NB4 (cell line): ENCODE measurements at regions not wholly inside any gene's neighbourhood (a gene's known extent, or its start where the extent isn't known, plus 50 kb on each side); places are given as distances from the start of the nearest gene placed in this dataset.

Source experiments
- DNase-seq: peaks from one replicate; pipeline ENCODE4 v3.0.0; 2010; ENCODE audit warnings: low read depth
- H3K4me3 ChIP-seq: one replicate; pipeline ENCODE4 v1.5.1; 2011; ENCODE audit warnings: mild to moderate bottlenecking, low read depth, low read length, moderate library complexity
- MAX ChIP-seq: IDR thresholded peaks from 2 replicates; pipeline ENCODE4 v1.6.1; 2011; ENCODE audit warnings: low read depth, low read length
- MYC ChIP-seq: IDR thresholded peaks from 2 replicates; pipeline ENCODE4 v1.6.1; 2011; ENCODE audit warnings: low read depth, low read length
- POLR2A ChIP-seq: IDR thresholded peaks from 2 replicates; pipeline ENCODE4 v1.6.1; 2011; ENCODE audit warnings: mild to moderate bottlenecking; ENCODE audit not compliant: insufficient read length; ENCODE audit errors: extremely low read depth
- TF ChIP-seq, protein P1 (sequence below): IDR thresholded peaks from one replicate; pipeline ENCODE4 v1.5.1; 2012; ENCODE audit warnings: low read depth, low read length

DNA sequence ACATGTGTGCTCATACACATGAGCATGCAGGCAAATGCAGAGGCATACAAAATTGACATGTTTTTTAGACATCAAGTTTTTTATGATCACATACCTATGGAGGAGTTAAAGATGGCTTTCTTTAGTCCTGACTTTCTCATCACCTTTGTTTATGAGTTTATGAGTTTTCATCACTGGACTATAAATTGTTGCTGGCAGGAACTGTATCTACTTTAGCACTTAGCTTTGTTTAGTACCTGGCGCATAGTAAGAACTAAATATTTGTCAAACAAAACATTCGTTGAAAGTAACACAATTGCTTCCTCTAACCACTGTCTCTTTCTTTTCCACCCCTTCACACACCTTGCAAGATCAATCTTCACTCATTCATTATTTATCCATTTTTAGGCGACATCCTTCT lies 182.6 kb downstream of the SUCNR1 start:
- TF ChIP-seq MAX = no peak
- no peak for TF ChIP-seq MYC
- TF ChIP-seq, protein P1, sequence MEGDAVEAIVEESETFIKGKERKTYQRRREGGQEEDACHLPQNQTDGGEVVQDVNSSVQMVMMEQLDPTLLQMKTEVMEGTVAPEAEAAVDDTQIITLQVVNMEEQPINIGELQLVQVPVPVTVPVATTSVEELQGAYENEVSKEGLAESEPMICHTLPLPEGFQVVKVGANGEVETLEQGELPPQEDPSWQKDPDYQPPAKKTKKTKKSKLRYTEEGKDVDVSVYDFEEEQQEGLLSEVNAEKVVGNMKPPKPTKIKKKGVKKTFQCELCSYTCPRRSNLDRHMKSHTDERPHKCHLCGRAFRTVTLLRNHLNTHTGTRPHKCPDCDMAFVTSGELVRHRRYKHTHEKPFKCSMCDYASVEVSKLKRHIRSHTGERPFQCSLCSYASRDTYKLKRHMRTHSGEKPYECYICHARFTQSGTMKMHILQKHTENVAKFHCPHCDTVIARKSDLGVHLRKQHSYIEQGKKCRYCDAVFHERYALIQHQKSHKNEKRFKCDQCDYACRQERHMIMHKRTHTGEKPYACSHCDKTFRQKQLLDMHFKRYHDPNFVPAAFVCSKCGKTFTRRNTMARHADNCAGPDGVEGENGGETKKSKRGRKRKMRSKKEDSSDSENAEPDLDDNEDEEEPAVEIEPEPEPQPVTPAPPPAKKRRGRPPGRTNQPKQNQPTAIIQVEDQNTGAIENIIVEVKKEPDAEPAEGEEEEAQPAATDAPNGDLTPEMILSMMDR = no peak
- no peak for TF ChIP-seq POLR2A
- no peak overlapping the region for H3K4me3 ChIP-seq
- no peak for DNase-seq

GRCh38 chr3:152056481-152056880 lies 183.0 kb downstream of the SUCNR1 start:
- no peak for DNase-seq
- TF ChIP-seq POLR2A (no peak), MYC (no peak), MAX (no peak)
- TF ChIP-seq, protein P1 = no peak
- no peak overlapping the region for H3K4me3 ChIP-seq

DNA sequence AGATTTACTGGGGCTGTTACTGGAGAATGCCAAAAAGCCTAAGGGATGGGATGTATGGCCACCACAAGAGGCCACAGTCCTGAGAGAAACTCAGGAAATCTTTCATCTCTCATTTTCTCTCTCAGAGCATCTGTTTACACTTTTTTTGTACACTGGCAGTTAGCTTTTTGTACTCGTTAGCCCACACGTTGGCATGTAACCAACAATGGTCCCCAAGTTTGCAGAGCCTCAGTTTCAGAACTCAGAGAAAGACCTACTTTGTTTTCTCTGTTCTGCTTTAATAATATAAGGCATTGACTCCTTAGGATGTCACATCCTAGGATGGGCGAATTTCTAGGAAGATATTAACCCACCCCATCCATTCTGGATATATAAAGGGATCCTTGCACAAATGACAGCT lies 183.5 kb downstream of the SUCNR1 start:
- H3K4me3 ChIP-seq = no peak overlapping the region
- TF ChIP-seq, protein P1 = no peak
- no peak for TF ChIP-seq MAX
- TF ChIP-seq POLR2A = no peak
- TF ChIP-seq MYC = no peak
- no peak for DNase-seq

- no peak for TF ChIP-seq MYC
- DNase-seq = no peak
- no peak overlapping the region for H3K4me3 ChIP-seq
Observed at GRCh38 chr3:152058856-152059255, 185.4 kb downstream of the SUCNR1 start.

DNA sequence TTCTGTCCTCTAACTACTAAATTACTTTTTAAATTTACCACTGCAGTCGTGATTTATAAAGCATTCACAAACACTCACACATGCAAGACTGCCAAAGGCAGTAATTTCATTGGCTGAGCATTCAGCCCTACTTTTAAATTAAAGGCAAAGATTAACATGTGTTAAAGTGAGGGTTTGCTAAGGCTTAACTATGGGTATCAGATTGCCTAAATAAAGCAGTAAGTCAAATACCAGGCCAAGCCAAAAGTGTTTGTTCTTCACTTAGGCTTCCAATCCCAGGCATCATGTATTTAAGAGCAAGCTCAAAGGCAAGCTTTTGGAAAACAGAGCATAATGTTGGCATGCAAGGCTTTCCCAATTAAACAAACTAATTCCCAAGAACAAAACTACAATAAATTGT lies 187.3 kb downstream of the SUCNR1 start:
- DNase-seq = no peak
- TF ChIP-seq MAX (no peak), POLR2A (no peak), MYC (no peak)
- TF ChIP-seq, protein P1 = no peak
- no peak overlapping the region for H3K4me3 ChIP-seq

- DNase-seq = no peak
- TF ChIP-seq MAX (no peak), MYC (no peak), POLR2A (no peak)
- TF ChIP-seq, protein P1 = no peak
Observed at GRCh38 chr3:152061296-152061695, 187.9 kb downstream of the SUCNR1 start.

More at GRCh38 chr3:152061296-152061695, 187.9 kb downstream of the SUCNR1 start:
- no peak overlapping the region for H3K4me3 ChIP-seq
